AG04449 (cell line): ENCODE measurements at regions not wholly inside any gene's neighbourhood (a gene's known extent, or its start where the extent isn't known, plus 50 kb on each side); places are given as distances from the start of the nearest gene placed in this dataset.
A peak's percentile ranks its signal among the peaks of the same experiment; 100 is the strongest.

ENCODE experiments used
- CTCF ChIA-PET: fragments of 350-600 bp; formaldehyde crosslinking; extraction: SDS; loops from one replicate; lab custom pipeline; 2021; ENCODE audit warnings: antibody characterized with exemption; lab: Yijun Ruan, JAX
- POLR2A ChIA-PET: fragments of 400-600, 350-600 bp; formaldehyde crosslinking; extraction: SDS; loops from one replicate; lab custom pipeline; 2020; ENCODE audit warnings: antibody characterized with exemption, inconsistent platforms; lab: Yijun Ruan, JAX
- DNase-seq: peaks from one replicate; pipeline ENCODE4 v3.0.0-alpha.2; 2010; ENCODE audit warnings: low read depth, low spot score
- H3K4me3 ChIP-seq: 2 replicates; pipeline ENCODE4 v1.5.1; 2011; ENCODE audit warnings: low read depth, mild to moderate bottlenecking, control low read depth, low read length
- TF ChIP-seq, protein P1 (sequence below): IDR thresholded peaks from one replicate; pipeline ENCODE4 v1.5.1; 2011; ENCODE audit warnings: mild to moderate bottlenecking, moderate library complexity, low read length, control low read depth, inconsistent platforms; ENCODE audit not compliant: insufficient read depth; ENCODE audit errors: missing control alignments

DNA sequence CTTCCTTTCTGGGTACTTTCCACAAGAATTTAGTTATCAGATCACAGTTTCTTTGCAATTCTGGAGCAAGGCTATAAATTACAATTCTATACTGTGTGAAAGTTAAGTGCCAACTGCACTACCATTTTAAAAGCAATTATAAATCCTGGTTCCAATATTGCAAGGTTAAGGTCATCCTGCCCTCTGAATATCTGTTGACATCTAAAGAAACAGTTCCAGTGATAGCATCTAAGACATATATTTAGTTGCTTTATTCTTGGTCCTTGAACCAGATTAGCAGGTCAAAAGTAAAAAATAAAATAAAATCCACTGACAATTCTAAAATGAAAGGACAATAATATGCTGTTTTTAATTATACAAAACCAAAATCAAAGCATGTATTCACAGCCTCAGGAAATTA, 334.2 kb downstream of the ATXN7L3B start:
- H3K4me3 ChIP-seq: no peak overlapping the region
- POLR2A ChIA-PET: no interaction called here
- CTCF ChIA-PET: no interaction called here
- DNase-seq: no peak
- TF ChIP-seq, protein P1, sequence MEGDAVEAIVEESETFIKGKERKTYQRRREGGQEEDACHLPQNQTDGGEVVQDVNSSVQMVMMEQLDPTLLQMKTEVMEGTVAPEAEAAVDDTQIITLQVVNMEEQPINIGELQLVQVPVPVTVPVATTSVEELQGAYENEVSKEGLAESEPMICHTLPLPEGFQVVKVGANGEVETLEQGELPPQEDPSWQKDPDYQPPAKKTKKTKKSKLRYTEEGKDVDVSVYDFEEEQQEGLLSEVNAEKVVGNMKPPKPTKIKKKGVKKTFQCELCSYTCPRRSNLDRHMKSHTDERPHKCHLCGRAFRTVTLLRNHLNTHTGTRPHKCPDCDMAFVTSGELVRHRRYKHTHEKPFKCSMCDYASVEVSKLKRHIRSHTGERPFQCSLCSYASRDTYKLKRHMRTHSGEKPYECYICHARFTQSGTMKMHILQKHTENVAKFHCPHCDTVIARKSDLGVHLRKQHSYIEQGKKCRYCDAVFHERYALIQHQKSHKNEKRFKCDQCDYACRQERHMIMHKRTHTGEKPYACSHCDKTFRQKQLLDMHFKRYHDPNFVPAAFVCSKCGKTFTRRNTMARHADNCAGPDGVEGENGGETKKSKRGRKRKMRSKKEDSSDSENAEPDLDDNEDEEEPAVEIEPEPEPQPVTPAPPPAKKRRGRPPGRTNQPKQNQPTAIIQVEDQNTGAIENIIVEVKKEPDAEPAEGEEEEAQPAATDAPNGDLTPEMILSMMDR: no peak

DNA sequence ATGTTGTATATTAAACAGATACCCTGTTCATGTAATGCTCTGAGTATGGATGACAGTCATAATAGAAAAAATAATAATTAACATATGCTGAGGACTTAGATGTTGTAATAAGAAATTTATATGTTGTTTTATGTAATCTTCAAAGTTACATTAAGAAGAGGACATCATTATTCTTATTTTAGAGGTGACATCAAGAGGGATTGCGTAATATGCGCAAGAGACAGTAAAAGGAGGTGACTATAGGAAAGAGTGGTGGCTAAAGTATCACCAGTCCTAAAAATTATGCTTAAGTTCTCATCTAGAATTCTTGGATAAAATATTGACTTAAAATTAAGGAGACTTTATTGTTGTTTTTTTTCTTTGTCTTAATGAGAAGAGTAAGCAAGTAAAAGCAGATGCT, 323.9 kb downstream of the KCNC2 start:
- CTCF ChIA-PET: no interaction called here

DNA sequence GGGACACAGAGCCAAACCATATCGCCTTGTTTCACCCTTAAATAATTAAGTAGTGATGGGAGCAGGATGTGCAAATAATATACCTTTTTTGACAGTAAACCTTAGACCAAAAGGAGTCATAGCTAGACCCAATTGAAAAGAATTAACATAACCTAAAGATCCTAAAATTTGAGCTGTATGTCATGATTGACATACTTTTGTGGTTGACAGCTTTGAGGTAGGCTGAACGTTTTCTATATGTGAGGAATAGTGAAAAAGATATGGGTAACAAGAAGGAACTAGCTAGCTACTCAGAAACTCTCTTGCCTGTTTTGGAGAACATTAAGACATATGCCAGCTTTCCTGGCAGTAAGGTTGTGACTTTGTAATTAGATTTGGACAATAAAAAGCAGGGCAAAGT, 320.6 kb downstream of the KCNC2 start:
- no peak for DNase-seq
- POLR2A ChIA-PET: no interaction called here
- TF ChIP-seq, protein P1: no peak
- CTCF ChIA-PET: interaction anchor here (1.6 kb wide), 1 partner anchor 444 kb away, joined by 3 read pairs; no protein-coding TSS in a partner anchor
- no peak overlapping the region for H3K4me3 ChIP-seq

More for the DNA sequence above, 323.9 kb downstream of the KCNC2 start:
- POLR2A ChIA-PET: no interaction called here
- DNase-seq: no peak
- TF ChIP-seq, protein P1: no peak
- no peak overlapping the region for H3K4me3 ChIP-seq

DNA sequence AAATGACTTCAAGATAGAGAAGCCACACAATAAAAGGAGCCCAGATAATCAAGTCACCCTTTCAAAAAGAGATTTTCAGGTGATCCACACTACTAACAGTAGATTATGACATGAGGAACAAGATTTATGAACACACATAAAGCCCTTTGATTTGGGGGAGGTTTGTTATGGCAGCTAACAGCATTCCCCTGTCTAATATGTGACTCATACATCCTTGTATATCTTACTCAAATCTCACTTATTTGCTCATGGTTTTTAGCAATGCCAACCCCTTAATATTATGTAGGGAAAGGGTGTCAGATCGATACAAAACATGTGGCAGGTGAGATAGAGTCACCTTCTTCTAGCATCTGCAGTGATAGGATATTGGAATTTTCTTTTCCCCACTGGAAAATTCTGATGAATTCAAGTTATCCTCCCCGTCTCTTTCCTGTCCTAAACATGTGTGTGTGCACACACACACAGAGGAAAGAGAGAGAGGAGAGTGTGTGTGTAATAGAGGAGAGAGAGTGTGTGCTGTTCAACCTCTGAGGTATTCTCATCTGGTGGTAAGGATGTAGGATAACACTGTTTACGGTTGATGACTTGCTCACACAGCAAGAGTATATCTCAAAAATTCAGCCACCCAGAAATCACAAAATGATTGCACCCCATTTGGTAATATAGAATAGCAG, 319.9 kb downstream of the KCNC2 start:
- H3K4me3 ChIP-seq: no peak overlapping the region; the same call in 1 of the 2 replicates
- no peak for DNase-seq
- TF ChIP-seq, protein P1: no peak
- ChIA-PET POLR2A (no interaction called here), CTCF (interaction anchor here (1.6 kb wide), 1 partner anchor 443 kb away, joined by 3 read pairs; no protein-coding TSS in a partner anchor)

DNA sequence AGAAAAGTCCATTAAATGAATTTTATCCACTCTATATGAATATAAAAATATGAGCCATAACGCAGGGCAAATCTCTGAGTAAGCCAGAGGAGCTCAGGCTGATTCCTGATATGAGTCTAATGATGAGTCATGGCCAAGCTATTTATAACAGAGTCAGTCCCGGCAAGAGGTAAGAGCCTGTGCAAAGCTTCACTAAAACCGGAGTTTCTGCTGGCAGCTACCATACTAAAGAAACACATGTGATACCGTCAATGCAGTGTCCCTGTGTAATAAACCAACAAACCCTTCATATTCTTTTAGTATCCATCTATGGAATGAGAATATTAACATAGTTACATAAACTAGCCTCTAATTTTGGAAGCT, 319.4 kb downstream of the KCNC2 start:
- TF ChIP-seq, protein P1: no peak
- peak; percentile 56 for DNase-seq
- POLR2A ChIA-PET: no interaction called here
- CTCF ChIA-PET: interaction anchor here (1.6 kb wide), 1 partner anchor 442 kb away, joined by 3 read pairs; no protein-coding TSS in a partner anchor
- no peak overlapping the region for H3K4me3 ChIP-seq

DNA sequence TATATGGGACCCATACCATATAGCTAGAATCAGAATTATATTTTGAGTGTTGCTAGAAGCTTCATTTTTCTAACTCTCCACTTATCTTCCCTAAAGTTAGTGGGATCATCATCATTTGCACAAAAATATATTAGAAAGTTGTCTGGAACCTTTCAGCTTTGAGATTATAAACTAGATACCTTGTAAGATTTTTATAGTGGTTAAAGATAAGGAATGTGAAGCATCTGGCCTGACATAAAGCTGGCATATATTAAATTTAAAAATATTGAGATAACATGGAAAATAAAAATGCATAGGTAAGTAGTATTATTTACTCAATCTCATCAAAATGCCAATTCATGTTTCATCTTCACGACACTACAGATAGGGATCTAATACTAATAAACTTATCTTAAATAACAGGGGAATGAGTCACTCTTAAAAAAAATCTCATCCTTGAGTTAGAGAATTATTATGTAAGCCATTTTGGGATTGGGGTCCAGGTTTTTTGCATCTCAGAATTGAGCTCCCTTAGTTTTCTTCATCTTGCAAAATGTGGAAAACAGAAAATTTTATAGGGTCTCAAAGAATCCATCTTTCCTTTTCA, 318.5 kb downstream of the KCNC2 start:
- TF ChIP-seq, protein P1: no peak
- POLR2A ChIA-PET: no interaction called here
- no peak for DNase-seq
- H3K4me3 ChIP-seq: no peak overlapping the region
- CTCF ChIA-PET: no interaction called here
